ENCODE measurements at regions not wholly inside any gene's neighbourhood (a gene's known extent, or its start where the extent isn't known, plus 50 kb on each side); places are given as distances from the start of the nearest gene placed in this dataset.
"Not testable (repeated sequence)": the region's sequence is repeated elsewhere in the genome, so short reads cannot be mapped to it uniquely, and the experiment has no call there.

DNA sequence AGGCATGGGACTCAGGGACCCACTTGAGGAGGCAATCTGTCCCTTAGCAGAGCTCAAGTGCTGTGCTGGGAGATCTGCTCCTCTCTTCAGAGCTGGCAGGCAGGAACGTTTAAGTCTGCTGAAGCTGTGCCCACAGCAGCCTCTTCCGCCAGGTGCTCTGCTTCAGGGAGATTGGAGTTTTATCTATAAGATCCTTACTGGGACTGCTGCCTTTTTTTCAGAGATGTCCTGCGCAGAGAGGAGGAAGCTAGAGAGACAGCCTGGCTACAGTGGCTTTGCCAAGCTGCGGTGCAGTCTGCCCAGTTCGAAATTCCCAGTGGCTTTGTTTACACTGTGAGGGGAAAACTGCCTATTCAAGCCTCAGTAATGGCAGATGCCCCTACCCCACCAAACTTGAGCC is 329.8 kb downstream of the BMPER start:
- TF ChIP-seq ZBTB33 (CRISPR knock-in tag; IDR thresholded peaks at IDR 0.05); ZNF586 (CRISPR knock-in tag; conservative IDR thresholded peaks at IDR 0.05); EZH2 (IDR thresholded peaks at IDR 0.05; ENCODE audit: borderline replicate concordance, low read depth, low read length); ZBTB26 (CRISPR knock-in tag; IDR thresholded peaks at IDR 0.05); ZEB2 (IDR thresholded peaks at IDR 0.05); POLR2A (conservative IDR thresholded peaks at IDR 0.05); POLR3A (IDR thresholded peaks at IDR 0.05; ENCODE audit: borderline replicate concordance, extremely low read depth, insufficient read depth, insufficient read length); FOXP1 (CRISPR knock-in tag; IDR thresholded peaks at IDR 0.05); ETV6 (IDR thresholded peaks at IDR 0.05; ENCODE audit: borderline replicate concordance in 1 of 2, low read depth in 2 of 2, low read length in 1 of 2); ETV6 (CRISPR knock-in tag; IDR thresholded peaks at IDR 0.05; ENCODE audit: borderline replicate concordance); WHSC1 (IDR thresholded peaks at IDR 0.05; ENCODE audit: low read length); TAF1 (IDR thresholded peaks at IDR 0.05; ENCODE audit: control insufficient read depth, extremely low read depth, insufficient read depth, low read length, severe bottlenecking): not testable (repeated sequence)
- TF ChIP-seq, protein P1, sequence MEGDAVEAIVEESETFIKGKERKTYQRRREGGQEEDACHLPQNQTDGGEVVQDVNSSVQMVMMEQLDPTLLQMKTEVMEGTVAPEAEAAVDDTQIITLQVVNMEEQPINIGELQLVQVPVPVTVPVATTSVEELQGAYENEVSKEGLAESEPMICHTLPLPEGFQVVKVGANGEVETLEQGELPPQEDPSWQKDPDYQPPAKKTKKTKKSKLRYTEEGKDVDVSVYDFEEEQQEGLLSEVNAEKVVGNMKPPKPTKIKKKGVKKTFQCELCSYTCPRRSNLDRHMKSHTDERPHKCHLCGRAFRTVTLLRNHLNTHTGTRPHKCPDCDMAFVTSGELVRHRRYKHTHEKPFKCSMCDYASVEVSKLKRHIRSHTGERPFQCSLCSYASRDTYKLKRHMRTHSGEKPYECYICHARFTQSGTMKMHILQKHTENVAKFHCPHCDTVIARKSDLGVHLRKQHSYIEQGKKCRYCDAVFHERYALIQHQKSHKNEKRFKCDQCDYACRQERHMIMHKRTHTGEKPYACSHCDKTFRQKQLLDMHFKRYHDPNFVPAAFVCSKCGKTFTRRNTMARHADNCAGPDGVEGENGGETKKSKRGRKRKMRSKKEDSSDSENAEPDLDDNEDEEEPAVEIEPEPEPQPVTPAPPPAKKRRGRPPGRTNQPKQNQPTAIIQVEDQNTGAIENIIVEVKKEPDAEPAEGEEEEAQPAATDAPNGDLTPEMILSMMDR (IDR thresholded peaks at IDR 0.05 in 2 of 3, conservative IDR thresholded peaks at IDR 0.05 in 1 of 3; ENCODE audit: insufficient read depth in 2 of 3, low read depth in 1 of 3, low read length in 3 of 3) = not testable (repeated sequence)
